ENCODE measurements at regions not wholly inside any gene's neighbourhood (a gene's known extent, or its start where the extent isn't known, plus 50 kb on each side); places are given as distances from the start of the nearest gene placed in this dataset.

DNA sequence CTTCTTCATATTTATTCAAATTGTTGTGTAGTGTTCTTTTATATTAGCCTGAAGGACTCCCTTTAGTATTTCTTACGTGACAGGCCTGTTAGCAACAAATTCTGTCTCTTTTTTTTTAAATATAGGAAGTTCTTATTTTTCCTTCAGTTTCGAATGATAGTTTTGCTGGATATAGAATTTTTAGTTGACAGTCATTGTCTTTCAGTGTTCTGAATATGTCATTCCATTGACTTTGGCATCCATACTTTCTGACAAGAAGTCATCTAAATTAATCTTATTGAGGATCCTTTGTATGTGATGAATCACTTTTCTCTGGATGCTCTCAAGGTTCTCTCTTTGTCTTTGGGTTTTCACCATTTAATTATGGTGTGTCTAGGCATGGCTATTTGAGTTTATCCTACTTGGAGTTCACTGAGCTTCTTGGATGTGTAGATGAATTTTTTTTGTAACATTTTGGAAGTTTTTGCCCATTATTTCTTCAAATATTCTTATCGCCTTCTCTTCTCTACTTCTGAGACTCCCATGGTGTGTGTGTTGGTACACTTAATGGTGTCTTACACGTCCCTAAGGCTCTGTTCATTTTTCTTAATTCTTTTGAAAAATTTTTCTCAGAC is 82.5 kb upstream of the GTSF1L start:
- TF ChIP-seq, protein P1, sequence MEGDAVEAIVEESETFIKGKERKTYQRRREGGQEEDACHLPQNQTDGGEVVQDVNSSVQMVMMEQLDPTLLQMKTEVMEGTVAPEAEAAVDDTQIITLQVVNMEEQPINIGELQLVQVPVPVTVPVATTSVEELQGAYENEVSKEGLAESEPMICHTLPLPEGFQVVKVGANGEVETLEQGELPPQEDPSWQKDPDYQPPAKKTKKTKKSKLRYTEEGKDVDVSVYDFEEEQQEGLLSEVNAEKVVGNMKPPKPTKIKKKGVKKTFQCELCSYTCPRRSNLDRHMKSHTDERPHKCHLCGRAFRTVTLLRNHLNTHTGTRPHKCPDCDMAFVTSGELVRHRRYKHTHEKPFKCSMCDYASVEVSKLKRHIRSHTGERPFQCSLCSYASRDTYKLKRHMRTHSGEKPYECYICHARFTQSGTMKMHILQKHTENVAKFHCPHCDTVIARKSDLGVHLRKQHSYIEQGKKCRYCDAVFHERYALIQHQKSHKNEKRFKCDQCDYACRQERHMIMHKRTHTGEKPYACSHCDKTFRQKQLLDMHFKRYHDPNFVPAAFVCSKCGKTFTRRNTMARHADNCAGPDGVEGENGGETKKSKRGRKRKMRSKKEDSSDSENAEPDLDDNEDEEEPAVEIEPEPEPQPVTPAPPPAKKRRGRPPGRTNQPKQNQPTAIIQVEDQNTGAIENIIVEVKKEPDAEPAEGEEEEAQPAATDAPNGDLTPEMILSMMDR (IDR thresholded peaks at IDR 0.05), result no peak
- TF ChIP-seq POLR2A (IDR thresholded peaks at IDR 0.05), result no peak
